Activated CD4-positive, alpha-beta T cell treated with anti-CD3 and anti-CD28 coated beads for 36 hours (primary cell): ENCODE measurements at regions not wholly inside any gene's neighbourhood (a gene's known extent, or its start where the extent isn't known, plus 50 kb on each side); places are given as distances from the start of the nearest gene placed in this dataset.
A peak's percentile ranks its signal among the peaks of the same experiment; 100 is the strongest.

ENCODE experiments used
- ATAC-seq: fragments of 200-7000 bp; cut with Tn5 transposase; one replicate; pipeline ENCODE4 v1.10.0; 2021; ENCODE audit warnings: mild to moderate bottlenecking, moderate library complexity
- CTCF ChIA-PET: fragments of 350-600 bp; sonication (Branson Sonifier 250); formaldehyde crosslinking; loops from one replicate; lab custom pipeline; 2021; ENCODE audit warnings: antibody characterized with exemption; lab: Charles Lee
- POLR2A ChIA-PET: fragments of 350-600 bp; sonication (Branson Sonifier 250); formaldehyde crosslinking; loops from one replicate; lab custom pipeline; 2021; ENCODE audit warnings: antibody characterized with exemption, inconsistent platforms; lab: Charles Lee
- DNase-seq: peaks from one replicate; pipeline ENCODE4 v3.0.0-alpha.2; 2020
- H3K27ac Mint-ChIP-seq: one replicate; pipeline ENCODE4 v1.8.0; 2021; ENCODE audit warnings: mixed read lengths
- H3K27me3 Mint-ChIP-seq: one replicate; pipeline ENCODE4 v1.8.0; 2021; ENCODE audit warnings: mixed read lengths
- H3K36me3 Mint-ChIP-seq: one replicate; pipeline ENCODE4 v1.8.0; 2021; ENCODE audit warnings: low read depth, mixed read lengths
- H3K4me1 Mint-ChIP-seq: one replicate; pipeline ENCODE4 v1.8.0; 2021; ENCODE audit warnings: mixed read lengths
- H3K4me3 Mint-ChIP-seq: one replicate; pipeline ENCODE4 v1.8.0; 2021; ENCODE audit warnings: mild to moderate bottlenecking, moderate library complexity, mixed read lengths
- H3K9me3 Mint-ChIP-seq: one replicate; pipeline ENCODE4 v1.8.0; 2021; ENCODE audit warnings: low read depth, mixed read lengths
- intact Hi-C, 2 experiments: fragments of 100-400 bp; cut with DNase I in 1 of 2; cut with micrococcal nuclease in 1 of 2; formaldehyde crosslinking; loops; one replicate each; pipeline versions ENCODE4 v1.14.2 to v1.15.1; 2022 to 2024; cut with DNase I, micrococcal nuclease

DNA sequence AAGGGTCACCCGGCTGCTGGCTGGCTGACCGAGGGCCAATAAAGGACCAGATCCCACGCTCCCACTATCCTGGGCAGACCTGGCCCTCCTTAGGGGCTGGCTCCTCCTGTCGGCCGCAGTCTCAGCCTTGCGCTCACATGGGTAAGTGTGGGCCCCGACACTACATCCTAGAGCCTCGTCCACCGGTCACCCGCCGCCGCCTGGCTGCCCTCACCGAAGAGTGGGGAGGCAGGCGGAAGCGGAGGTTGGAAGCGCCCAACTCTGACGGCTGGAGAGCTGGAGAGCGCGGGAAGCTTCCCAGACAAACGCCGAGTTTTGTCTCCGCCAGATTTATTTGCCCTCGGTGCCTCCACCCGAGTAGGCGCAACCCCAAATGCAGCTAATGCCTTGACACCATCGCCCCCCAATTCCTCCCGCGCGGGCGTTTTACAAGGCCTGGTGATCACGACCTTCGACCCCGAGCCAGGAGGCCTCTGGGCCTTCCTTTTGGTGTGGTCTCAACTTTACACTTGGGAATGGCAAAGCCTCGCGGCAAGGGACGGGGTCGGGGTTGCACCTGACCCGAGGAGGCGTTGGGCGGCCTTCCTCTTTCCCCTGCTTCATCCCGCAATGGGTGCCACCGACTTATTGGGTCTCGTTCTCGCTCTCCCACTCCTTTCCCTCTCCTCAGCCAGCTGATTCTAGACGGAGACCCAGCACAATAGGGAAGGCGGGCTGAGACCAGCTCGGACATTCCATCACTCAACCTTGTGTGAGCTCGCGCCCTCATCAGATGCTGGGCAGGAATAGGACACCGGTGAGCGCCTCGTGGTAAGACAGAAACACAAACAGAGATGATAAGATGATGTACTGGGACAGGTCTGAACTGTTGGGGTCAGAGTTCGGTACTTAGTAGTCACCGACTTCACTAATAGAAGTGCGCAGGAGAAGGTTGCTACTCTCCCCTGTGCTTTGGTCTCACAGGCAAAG is 78.3 kb upstream of the ANO4 start:
- ChIA-PET POLR2A (no interaction called here), CTCF (no interaction called here)
- no peaks in the 10 kb centered on the region for H3K4me1 Mint-ChIP-seq
- no peaks in the 10 kb centered on the region for H3K9me3 Mint-ChIP-seq
- no peak overlapping the region for H3K4me3 Mint-ChIP-seq
- intact Hi-C loops = no loop called here
- no peaks in the 10 kb centered on the region for H3K36me3 Mint-ChIP-seq
- no peak overlapping the region for H3K27ac Mint-ChIP-seq
- ATAC-seq = no peak
- H3K27me3 Mint-ChIP-seq = peaks cover 37% of the 10 kb centered on the region
- no peak for DNase-seq

DNA sequence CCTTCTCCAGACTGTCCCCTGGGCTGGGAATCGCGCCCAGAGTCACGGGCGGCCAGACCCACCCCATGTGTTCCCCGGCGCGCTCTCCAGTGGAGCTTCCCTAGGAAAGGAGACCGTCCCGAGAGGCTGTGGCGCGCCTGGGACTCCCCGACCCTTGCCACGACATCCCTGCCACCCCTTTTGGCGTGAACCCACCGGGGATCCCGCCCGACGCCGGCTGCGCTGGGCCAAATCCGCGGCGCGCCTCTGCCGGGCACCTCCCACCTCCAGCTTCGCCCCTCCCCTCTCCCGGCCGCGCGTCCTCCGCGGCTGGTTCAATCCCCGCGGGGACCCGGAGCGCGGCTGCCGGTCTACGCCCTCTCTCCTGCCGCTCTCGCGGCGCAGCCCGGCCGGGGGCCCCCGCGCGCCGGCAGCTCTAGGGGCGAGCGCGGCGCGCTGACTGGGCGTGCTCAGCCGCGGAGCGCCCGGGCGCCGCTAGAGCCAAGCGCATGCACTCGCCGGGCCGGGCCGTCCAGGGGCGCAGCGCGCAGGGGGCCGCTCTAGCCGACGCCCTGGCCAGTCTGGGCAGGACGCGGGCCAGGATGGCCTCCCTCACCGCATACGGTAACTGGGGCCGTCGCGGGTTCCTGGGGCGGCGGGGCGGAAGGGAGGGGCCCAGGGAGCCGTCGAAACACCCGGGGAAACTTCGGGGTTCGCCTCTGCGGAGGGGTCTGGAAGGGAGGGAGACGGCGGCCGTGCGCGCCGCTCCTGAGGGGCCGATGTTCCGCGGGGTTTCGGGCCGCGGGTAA is 77.4 kb upstream of the ANO4 start:
- Mint-ChIP-seq H3K36me3 (no peaks in the 10 kb centered on the region), H3K27me3 (peaks cover 39% of the 10 kb centered on the region), H3K9me3 (no peaks in the 10 kb centered on the region), H3K4me3 (no peak overlapping the region), H3K4me1 (no peaks in the 10 kb centered on the region), H3K27ac (no peak overlapping the region)
- intact Hi-C loops = no loop called here
- CTCF ChIA-PET = no interaction called here
- DNase-seq = no peak
- ATAC-seq = peak; percentile 16
- POLR2A ChIA-PET = no interaction called here

DNA sequence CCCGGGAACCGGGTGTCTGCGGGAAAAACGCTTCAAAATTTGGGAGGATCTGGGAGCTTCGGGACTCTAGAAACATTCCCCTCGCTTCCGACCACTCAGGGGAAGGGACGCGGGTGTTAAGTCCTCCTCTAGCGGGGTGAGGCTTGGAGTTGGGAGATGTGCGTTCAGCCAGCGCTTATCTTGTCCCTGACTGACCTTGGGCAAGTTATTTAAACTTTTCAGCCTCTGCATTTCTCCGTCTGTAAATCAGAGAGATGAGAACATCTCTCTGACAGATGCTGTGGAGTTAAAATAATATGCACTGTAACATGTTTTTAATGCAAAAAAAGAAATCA is 76.9 kb upstream of the ANO4 start:
- H3K9me3 Mint-ChIP-seq = no peaks in the 10 kb centered on the region
- H3K36me3 Mint-ChIP-seq = no peaks in the 10 kb centered on the region
- peaks cover 42% of the 10 kb centered on the region for H3K27me3 Mint-ChIP-seq
- intact Hi-C loops = no loop called here
- no peak for DNase-seq
- POLR2A ChIA-PET = no interaction called here
- H3K27ac Mint-ChIP-seq = no peak overlapping the region
- H3K4me1 Mint-ChIP-seq = no peaks in the 10 kb centered on the region
- no peak overlapping the region for H3K4me3 Mint-ChIP-seq
- no peak for ATAC-seq
- CTCF ChIA-PET = no interaction called here

DNA sequence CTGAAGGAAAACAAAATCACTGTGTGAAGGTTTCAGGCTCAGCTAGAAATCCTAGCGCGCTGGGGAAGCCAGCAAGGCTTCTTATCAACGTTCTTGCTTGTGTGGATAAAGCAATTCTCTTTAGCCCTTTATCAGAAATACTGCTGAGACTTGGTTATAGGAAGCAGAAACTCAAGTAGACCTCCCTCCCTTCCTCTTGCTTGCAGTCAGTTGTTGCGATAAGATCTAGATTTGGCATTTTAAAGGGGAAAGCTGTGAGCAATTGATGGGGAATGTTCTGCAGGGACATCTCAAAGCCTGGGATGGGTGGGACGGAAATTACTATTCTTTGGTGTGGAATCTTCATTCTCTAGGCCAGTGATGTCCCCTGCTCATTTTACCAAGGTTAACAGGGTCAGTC is 76.4 kb upstream of the ANO4 start:
- H3K27ac Mint-ChIP-seq = no peak overlapping the region
- H3K4me3 Mint-ChIP-seq = no peak overlapping the region
- DNase-seq (no peak), ATAC-seq (no peak)
- H3K4me1 Mint-ChIP-seq = no peaks in the 10 kb centered on the region
- intact Hi-C loops = no loop called here
- no peaks in the 10 kb centered on the region for H3K9me3 Mint-ChIP-seq
- H3K36me3 Mint-ChIP-seq = no peaks in the 10 kb centered on the region
- ChIA-PET CTCF (no interaction called here), POLR2A (no interaction called here)
- peaks cover 43% of the 10 kb centered on the region for H3K27me3 Mint-ChIP-seq

DNA sequence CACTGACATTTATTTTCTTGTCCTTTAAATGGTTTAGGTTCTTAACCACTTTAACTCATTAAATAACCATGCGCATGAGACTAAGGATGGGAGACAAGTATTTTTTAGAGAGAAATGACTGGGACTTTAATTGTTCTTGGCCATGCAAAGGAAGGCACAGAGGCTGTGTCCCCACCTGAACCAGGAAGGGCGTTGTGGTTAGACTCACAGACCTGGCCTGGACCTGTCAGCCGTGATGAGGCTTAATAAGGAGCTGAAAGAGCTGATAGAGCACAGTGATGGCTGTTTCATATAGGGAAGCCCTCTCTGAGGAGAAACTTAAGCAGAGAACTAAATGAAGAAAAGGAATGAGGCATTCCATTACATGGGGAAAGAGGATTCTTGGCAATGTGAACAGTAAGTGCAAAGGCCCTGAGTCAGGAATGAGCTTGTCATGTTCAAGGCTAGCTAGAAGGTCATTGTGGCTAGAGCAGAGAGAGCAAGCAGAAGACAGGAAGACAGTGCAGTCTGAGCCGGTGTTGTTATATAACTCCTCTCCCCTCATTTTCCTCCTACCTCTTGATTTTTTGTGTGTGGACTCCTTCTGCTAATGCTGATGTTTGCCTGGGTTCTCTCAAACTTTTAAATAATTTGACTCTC is 74.4 kb upstream of the ANO4 start:
- intact Hi-C loops = no loop called here
- Mint-ChIP-seq H3K4me3 (no peak overlapping the region), H3K27ac (no peak overlapping the region), H3K27me3 (peaks cover 41% of the 10 kb centered on the region), H3K9me3 (no peaks in the 10 kb centered on the region), H3K36me3 (no peaks in the 10 kb centered on the region), H3K4me1 (no peaks in the 10 kb centered on the region)
- POLR2A ChIA-PET = no interaction called here
- CTCF ChIA-PET = interaction anchor here (1.0 kb wide), 1 partner anchor 46 kb away, joined by 3 read pairs; no protein-coding TSS in a partner anchor
- ATAC-seq = no peak
- no peak for DNase-seq

DNA sequence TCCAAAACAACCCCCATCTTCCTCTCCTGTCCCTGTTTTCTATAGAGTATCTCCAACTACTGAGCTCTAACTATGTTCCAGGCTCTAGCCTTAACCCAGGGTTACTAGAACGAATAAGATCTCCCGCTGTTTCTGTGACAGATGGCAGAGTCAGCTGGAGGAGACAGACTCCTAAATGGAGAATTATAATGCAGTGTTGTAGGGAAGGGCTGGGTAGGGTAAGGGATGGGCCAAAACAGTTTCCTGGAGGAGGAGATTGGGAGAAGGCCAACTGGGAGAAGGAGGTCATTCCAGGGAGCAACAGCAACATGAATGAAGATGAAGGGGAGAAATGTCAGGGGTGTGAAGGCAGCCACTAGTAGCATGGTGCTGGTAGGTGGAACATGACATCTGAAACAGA is 73.4 kb upstream of the ANO4 start:
- ATAC-seq (no peak), DNase-seq (no peak)
- peaks cover 36% of the 10 kb centered on the region for H3K27me3 Mint-ChIP-seq
- no peak overlapping the region for H3K27ac Mint-ChIP-seq
- intact Hi-C loops = no loop called here
- H3K4me1 Mint-ChIP-seq = no peaks in the 10 kb centered on the region
- H3K9me3 Mint-ChIP-seq = no peaks in the 10 kb centered on the region
- ChIA-PET POLR2A (no interaction called here), CTCF (interaction anchor here (1.0 kb wide), 1 partner anchor 47 kb away, joined by 3 read pairs; no protein-coding TSS in a partner anchor)
- no peaks in the 10 kb centered on the region for H3K36me3 Mint-ChIP-seq
- no peak overlapping the region for H3K4me3 Mint-ChIP-seq

DNA sequence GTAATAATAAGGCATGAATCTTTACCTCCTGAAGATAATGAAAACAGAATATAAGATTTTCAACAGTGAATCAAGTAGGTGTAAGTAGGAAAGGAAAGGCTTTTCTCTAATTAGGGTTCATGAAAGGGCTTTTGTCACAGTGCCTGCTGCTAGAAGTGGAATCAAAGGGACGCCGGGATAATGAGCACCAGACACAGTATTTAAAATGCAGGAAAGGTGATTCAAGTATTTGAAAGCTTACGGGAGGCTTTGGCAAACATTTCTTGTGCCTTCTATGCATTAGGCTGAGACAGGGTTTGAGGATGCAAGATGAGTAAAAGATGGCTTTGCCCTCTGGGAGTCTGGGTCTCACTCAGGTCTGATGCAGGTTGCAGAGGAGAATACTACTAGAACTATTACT is 70.5 kb upstream of the ANO4 start:
- CTCF ChIA-PET = no interaction called here
- DNase-seq = no peak
- H3K9me3 Mint-ChIP-seq = no peaks in the 10 kb centered on the region
- intact Hi-C loops = no loop called here
- no peaks in the 10 kb centered on the region for H3K4me1 Mint-ChIP-seq
- H3K27me3 Mint-ChIP-seq = peaks cover 15% of the 10 kb centered on the region
- H3K27ac Mint-ChIP-seq = no peak overlapping the region
- no peaks in the 10 kb centered on the region for H3K36me3 Mint-ChIP-seq
- ATAC-seq = no peak
- POLR2A ChIA-PET = no interaction called here
- H3K4me3 Mint-ChIP-seq = no peak overlapping the region

DNA sequence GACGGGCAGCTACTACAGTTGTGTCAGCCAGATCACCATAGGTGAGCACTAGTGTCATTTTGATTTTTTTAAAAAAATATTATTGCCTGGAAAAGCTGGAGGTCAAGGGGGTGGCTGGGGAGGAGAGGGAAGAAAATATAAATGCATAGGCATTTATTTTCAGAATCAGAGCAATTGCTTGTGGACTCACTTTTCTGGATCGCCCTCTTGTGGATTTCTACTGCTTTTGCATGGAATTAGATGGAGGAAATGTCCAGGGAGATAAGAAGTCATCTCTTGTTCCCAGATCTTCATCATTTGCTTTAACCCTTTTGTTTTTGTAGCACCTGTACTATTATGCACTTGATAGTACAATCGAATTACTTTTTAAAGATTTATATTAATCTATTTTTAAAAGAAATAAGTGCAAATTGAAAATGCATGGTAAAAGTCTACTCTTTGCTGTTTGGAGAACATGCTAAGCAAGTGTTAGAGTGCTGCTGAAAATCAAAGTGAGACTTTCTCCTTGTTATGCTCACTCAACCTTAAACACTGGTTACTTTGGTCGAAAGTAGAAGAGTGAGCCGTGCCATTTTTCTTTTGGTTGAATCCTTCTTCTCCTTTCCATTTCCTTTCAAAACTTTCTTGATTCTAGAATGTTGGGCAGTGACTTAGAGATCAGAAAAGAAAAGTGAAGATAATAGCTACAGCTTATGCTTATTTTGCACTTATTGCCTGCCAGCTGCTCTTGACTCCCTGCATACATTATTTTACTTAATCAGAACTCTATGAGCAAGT is 60.6 kb upstream of the ANO4 start:
- POLR2A ChIA-PET = no interaction called here
- ATAC-seq = no peak
- H3K27ac Mint-ChIP-seq = no peak overlapping the region
- H3K27me3 Mint-ChIP-seq = peaks cover 13% of the 10 kb centered on the region
- CTCF ChIA-PET = interaction anchor here (0.6 to 1.0 kb wide), 3 partner anchors 9 to 223 kb away, joined by 3 to 4 read pairs (median 3); no protein-coding TSS in a partner anchor
- no peaks in the 10 kb centered on the region for H3K9me3 Mint-ChIP-seq
- H3K36me3 Mint-ChIP-seq = no peaks in the 10 kb centered on the region
- no peak for DNase-seq
- H3K4me3 Mint-ChIP-seq = no peak overlapping the region
- intact Hi-C loops = loop anchor here in 1 of 2 experiments (5.0 kb wide), 1 partner anchor 502 kb away; no protein-coding TSS in a partner anchor
- H3K4me1 Mint-ChIP-seq = no peaks in the 10 kb centered on the region

DNA sequence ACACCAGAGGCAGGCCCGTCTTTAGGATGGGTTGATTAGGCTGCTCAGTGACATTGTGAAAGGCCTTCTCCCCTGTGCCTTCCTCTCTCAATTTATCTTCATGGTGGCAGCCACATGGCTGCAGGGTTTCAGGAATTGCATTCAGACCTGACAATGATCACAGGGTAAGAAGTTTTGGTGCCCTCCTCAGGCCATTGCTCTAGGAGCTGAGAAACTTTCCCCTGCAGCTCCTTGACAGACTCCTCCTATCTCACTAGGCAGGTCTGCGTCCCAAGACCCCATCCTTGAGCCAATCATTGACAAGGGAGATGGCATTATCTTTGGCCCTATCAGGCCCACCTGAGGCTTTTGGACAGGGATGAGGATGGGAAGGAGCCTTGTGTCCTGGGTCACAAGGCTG is 57.4 kb upstream of the ANO4 start:
- POLR2A ChIA-PET = no interaction called here

DNA sequence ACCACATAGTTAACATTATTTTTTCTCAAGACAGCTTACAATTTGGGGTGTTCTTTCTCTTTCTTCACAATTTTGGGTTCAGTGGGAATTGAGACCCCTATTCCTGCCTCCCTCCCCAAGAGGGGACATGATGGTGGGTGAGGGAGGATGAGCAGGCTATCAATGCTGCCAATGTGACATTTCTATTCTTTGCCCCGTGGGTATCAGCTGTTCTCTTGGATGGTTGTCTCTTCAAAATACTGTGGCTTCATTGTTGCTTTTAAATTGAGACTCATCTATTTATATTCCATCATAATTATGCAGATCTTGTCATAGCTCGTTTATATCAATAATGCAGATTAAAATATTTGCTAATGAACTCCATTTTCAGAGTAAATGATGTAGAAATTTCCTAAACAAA is 56.5 kb upstream of the ANO4 start:
- DNase-seq (no peak), ATAC-seq (no peak)
- intact Hi-C loops = no loop called here
- Mint-ChIP-seq H3K27ac (no peak overlapping the region), H3K4me1 (no peaks in the 10 kb centered on the region), H3K27me3 (peaks cover 13% of the 10 kb centered on the region), H3K4me3 (no peak overlapping the region), H3K36me3 (no peaks in the 10 kb centered on the region), H3K9me3 (no peaks in the 10 kb centered on the region)
- CTCF ChIA-PET = interaction anchor here (0.7 to 1.0 kb wide), 2 partner anchors 12 to 261 kb away, joined by 4 read pairs; no protein-coding TSS in a partner anchor
- POLR2A ChIA-PET = no interaction called here

More for the DNA sequence above, 57.4 kb upstream of the ANO4 start:
- Mint-ChIP-seq H3K27ac (no peak overlapping the region), H3K4me1 (no peaks in the 10 kb centered on the region), H3K9me3 (no peaks in the 10 kb centered on the region), H3K27me3 (peaks cover 13% of the 10 kb centered on the region), H3K36me3 (no peaks in the 10 kb centered on the region), H3K4me3 (no peak overlapping the region)
- no peak for ATAC-seq
- CTCF ChIA-PET = no interaction called here
- no peak for DNase-seq
- intact Hi-C loops = no loop called here
